Left hindlimb (tissue), 1 donor: ENCODE measurements at regions not wholly inside any gene's neighbourhood (a gene's known extent, or its start where the extent isn't known, plus 50 kb on each side); places are given as distances from the start of the nearest gene placed in this dataset.

ENCODE experiments used
- DNase-seq: peaks from one replicate; pipeline ENCODE4 v3.0.0-alpha.2; 2018

DNA sequence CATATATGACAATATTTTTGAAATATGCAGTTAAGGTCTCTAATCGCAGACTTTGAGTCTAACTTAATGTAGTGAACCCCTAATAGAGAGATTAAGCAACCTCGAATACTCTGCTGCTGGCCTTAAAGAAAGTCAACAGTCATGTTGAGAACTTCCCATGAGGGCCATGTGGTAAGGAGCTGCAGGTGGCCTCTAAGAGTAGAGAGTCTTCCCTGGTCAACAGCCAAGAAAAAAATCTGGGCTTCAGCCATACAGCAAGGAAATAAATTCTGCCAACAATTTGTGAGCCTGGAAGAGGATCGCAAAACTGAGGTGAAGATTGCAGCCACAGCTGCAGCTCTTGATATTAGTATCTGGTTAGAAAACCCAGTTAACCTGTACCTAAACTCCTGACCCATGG lies 935.2 kb upstream of the TYRP1 start:
- no peak for DNase-seq

DNA sequence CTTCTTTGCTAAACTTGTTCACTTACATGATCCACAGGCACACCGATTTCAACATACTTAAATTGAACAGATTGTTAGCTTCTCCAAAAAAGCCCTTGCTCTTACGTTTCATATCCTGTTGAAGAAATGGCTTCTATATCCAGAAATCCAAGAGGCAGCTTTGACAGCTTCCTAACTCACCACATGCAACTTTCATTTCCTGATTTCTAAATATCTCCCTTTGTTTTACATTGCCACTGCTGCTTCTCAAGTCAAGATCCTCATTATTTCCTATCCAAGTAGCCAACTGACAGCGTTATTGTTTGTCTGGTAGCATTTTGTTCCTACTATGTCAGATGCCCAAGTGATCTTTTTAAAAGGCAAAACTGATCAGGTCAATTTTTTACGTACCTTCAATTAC lies 913.2 kb upstream of the TYRP1 start:
- DNase-seq: no peak

DNA sequence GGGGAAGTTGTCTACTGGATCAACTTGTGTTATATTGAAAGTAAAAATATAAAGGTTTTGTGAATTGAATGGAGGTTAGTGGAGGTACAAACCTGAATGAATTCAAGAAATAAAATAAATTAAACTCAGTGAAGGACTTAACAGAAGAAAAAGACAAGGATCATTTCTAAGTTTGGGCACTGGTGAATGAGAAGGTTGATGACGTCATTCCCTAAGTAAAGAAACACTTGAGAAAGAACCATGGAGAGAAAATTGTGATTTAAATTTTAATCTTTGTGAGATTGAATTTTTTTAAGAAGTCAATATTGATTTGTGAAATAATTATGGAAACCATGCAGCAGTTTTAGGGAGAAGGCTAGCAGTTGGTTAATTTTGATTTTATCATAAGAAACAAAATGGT lies 900.3 kb upstream of the TYRP1 start:
- no peak for DNase-seq

DNA sequence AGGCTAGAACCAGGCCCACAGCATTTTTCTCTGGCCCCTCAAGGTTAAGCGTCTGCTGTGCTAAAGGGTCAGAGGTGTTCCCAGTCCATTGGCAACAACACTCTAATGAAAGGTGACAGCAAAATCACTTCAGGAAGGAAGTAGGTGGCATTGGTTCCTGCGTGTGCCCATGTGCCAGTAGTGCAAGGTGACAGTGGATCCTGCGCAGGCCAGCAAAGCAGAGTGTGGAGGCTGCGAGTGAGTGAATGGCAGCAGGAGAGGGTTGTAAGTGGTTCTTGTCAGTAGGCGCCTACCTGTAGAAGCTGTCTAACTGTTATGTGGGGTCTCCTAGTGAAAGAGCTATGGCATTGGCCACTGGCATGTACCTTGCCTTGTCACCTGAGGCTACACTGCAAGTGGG lies 898.2 kb upstream of the TYRP1 start:
- no peak for DNase-seq

DNA sequence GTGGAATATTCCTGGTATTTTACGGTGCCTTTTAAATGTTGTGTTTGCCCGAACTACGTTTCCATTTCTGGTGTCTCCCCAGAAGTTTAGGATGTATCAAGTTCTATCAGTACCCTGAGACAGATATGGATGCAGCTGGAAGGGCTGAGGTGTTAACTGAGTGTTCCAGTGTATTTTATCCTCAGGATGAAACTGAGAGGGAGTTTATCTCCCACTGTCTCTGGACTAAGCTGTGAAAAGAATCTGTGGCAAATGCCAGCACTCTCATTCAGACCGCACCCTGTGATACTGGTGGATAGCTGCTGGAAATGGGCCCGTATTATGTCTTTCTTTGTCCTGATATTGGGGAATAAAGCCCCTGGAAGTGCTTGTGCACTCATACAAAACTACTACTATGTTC lies 887.2 kb upstream of the TYRP1 start:
- DNase-seq: no peak

DNA sequence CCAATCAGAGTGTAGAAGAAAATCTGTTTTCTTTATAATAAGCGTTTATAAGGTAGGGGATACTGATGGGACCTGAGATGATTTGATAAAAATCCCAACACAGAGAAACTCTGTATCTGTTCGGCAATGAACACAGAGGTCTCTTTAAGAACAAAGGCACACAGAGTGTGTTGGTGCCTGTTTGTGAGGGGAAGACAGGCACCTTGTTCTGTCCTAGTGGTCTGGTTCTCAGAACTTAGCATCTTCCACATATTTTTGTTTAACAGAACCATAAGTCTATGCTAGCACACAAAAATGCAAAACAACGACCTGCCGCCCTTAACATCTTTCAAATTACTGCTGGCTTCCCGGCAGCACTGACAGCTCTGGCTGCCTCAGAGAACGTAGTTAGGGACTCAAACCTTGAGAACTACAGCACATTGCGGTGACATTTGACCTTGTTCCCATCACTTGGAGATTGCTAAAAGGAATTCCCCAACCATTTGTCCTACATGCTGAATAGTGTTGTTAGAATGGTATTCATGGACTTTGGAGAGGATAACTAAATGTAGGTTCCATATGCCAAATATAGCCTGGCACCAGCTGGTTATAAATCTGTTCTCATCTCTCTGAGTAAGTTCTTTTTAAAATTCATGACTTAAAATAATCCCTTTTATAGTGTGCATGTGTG lies 871.7 kb upstream of the TYRP1 start:
- no peak for DNase-seq

DNA sequence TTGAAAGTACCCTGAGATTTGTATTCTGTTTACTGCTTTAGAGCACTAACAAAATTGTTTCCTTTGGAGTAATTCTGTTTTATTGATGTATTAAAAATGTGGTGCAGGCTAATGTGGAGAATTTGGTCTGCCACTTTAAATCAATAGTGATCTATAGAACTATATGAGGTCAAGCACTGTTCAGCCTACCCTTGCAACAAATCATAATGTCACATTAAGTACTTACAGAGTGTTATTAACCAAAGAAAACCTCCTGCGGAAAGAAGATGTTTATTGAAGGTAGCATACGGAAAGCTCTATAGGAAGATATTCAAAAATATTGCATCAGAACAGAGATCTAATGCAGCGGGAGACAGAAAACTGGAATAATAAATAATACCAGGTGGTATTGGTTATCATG lies 865.0 kb upstream of the TYRP1 start:
- DNase-seq: no peak

DNA sequence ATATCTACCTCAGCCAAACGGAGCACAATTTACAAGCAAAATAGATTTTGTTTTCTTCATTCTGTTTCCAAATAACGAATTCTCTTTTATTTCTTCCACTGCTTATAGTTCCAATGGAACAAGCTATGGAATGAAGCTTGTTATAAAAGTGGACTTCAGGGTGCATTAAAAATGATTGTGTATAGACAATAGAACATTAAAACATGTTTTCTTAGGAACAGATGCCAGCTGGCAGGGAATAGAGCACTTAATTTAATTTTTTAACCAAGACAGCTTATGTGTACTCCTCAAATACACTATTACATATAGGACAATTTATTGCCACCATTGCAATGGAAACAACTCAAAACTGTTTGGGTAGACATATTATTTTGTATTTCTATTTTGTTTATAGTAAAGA lies 860.1 kb upstream of the TYRP1 start:
- DNase-seq: no peak

DNA sequence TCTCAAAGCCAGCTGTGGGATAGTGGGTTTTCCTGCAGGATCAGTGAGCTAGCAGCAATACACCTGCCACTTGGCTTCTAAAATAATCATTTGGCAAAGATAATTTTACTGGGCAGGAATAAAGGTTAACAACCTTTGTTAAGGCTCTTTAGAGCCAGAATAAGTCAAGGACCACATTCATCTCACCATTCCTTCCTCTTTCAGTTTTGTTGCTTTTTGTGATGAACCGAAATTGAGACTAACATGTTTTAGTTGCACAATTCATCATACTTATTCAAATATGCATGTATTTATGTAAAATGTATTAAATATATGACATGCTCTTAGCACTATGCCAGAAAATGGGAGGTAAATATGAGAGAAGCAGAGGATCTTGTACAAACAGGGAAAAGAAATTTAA lies 824.4 kb upstream of the TYRP1 start:
- DNase-seq: no peak

DNA sequence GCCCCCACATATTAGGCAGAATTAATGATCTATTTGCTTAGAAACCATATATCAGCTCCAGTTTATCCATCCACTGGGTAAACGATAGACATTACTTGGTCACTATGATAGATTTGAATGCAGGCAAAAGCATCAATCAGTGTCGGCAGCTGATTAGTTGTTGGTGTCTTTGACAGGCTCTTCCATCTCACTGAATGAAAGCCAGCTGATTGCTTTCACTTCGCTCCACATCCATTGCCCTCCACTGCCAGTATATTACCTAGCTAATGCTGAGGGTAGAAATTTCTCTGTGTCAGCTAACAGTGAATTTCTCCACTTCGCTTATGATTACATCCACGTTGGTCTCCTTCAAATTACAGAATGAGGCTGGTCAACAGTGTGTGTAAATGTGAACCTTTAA lies 821.3 kb upstream of the TYRP1 start:
- no peak for DNase-seq

DNA sequence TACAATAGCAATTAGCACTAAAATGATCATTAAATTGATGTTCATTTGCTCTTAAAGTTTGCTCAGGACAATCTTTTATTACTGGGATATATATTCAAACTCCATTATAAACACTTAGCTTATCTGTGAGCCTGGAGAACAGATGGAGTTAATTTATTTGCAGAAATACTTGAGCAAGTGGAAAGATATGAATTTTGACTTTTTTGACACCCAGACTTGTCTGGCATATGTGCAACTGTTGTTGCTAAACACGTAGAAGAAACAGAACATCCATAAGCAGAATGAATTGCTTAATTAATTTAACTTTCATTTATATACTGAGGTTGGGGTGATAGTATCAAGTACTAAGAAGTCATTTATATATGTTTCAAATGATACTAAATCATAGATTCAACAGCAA lies 820.7 kb upstream of the TYRP1 start:
- no peak for DNase-seq

DNA sequence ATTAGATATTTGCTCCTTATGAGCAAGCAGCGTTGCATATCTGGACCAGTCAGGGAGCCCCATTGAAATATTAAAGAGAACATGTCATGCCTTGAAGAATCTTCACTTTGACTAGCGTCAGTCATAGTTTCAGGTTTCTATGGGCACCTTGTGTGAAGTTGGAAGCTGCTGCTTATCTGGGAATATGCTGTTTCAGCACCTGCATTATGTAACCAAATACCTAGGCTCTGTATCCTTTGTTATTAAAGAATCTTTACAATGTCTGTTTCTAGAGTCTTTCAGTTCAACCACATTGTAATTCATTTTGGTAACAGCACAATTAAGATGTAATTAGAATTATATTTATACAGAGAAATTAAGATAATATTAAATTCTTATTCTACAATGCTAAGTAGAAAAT lies 818.8 kb upstream of the TYRP1 start:
- no peak for DNase-seq

DNA sequence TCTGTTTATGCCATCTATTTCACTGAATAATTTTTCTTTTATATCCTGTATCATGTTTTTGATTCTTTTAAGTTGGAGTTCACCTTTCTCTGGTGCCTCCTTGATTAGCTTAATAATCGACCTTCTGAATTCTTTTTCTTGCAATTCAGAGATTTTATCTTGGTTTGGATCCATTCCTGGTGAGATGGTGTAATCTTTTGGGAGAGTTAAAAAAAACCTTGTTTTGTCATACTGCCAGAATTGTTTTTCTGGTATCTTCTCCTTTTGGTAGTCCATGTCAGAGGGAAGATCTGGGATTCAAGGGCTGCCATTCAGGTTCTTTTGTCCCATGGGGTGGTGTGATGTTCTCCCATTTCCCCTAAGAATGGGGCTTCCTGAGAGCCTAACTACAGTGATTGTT lies 800.8 kb upstream of the TYRP1 start:
- DNase-seq: no peak

DNA sequence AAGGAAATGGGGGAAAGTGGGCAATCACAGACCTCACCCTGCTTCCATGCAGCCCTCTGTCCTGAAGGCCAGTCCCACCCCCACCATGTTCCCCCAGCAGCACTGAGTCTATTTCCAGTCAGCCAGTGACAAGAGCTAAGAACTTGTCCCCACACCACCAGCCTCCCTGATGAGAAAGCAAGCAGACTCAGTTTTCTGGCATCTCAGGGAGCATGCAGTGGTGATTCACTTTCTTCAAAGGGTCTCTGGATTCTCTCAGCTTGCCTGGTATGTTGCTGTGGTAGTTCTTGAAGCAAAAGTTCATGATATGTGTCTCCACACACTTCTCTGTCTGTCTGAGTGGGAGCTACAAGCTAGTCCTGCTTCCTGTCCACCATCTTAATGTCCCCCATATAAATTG lies 799.9 kb upstream of the TYRP1 start:
- no peak for DNase-seq

DNA sequence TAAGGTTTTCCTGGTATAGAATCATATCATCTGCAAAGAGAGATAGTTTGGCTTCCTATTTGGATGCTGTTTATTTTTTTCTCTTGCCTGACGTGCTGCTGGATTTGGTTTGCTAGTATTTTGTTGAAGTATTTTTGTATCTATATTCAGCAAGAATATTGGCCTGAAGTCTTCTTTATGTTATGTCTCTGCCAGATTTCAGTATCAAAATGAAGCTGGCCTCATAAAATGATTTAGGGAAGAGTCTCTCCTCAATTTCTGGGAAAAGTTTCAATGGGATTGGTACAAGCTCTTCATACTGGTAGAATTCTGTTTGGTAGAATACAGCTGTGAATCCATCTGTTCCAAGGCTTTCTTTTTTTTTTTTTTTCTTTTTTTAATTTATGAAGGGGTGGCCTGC lies 799.0 kb upstream of the TYRP1 start:
- DNase-seq: no peak

DNA sequence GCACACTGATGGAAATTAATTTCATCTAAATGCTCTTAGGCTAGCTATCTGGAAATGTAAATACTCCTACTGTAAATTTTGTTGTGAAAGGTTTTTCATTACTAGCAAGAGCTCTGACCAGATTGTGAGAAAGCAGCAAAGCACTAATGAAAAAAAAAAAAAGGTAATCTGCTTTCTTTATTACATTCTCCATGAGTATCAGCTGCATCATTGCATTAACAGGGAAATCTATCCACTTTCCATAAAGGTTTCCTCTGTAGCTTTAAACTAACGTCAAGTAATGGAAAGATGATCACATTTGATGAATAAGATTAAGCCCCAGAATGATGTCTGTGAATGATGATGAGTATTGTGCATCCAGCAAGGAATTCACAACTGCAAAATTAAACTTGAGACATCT lies 790.6 kb upstream of the TYRP1 start:
- DNase-seq: no peak

DNA sequence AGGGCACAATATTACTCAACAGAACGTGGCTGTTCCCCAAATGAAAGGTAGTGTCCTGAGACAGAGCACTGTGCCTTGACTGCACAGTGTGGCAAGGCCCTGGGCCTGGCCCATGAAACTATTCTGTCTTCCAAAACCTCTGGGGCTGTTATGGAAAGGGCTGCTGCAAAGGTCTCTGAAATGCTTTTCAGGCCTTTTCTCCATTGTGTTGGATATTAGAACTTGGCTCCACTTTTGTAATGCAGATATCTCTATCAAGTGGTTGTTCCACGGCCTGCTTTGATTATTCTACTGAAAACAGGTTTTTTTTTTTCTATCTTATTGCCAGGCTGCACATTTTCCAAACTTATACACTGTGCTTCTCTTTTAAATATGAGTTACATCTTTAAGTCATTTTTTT lies 777.5 kb upstream of the TYRP1 start:
- DNase-seq: no peak

DNA sequence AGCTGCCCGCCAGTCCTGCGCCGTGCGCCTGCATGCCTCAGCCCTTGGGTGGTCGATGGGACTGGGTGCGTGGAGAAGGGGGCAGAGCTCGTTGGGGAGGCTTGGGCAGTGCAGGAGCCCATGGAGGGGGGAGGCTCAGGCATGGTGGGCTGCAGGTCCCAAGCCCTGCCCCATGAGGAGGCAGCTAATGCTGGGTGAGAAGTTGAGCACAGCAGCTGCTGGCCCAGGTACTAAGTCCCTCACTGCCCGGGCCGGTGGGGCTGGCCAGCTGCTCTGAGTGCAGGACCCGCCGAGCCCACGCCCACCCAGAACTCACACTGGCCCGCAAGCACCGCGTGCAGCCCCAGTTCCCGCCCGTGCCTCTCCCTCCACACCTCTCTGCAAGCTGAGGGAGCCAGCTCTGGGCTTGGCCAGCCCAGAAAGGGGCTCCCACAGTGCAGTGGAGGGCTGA lies 764.3 kb upstream of the TYRP1 start:
- no peak for DNase-seq

DNA sequence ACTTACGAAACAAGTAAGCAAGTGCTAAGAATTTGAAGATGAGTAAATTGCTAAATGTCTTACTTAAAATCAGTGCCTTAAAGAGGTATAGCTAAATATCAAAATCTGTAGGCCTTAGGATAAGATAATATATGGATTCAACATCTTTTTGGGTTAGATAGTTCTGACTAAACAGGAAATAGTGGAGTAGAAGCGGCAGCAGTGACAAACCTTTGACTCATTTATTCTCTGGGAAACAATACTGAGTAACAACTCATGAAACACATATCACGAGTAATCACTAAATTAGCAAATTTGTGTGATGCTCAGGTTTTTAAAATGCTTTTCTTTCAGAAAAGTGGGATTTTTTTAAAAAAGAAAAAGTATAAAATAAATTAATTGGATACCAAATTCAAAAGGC lies 762.1 kb upstream of the TYRP1 start:
- DNase-seq: no peak

DNA sequence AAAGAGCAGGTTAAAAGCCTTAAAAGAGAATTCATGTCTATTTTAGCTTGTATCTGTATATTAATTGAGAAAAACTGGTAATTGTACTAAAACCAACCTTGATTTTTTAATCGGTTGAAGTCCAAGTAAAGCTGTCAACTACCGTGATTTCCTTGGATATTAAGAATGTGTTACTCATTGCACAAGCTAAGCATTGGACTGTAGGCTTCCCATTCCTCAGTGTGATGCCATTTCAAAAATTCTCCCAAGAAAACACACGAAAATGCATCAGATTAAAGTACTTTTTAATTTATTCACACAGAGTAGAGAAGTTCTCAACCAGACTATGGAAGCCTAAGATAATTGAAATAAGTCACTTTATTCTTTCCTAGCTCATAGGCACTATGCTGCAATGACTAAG lies 761.4 kb upstream of the TYRP1 start:
- no peak for DNase-seq

DNA sequence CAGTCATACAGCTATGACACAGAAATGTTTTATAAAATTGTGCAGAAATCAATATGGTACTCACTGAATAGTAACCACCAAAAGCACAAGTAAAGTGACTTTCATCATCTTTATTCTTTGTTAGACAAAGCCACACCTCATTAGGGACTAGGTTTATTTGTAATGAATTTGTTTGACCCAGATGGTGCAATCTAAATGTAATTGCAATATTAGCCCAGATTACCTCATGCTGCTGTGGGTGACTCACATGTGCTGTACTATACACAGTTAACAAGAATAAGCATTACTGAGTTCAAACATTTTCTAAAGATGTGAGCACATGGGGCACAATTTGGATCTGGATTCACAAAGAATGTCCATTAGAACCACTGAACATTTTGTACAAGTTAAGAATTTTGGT lies 759.3 kb upstream of the TYRP1 start:
- DNase-seq: no peak

DNA sequence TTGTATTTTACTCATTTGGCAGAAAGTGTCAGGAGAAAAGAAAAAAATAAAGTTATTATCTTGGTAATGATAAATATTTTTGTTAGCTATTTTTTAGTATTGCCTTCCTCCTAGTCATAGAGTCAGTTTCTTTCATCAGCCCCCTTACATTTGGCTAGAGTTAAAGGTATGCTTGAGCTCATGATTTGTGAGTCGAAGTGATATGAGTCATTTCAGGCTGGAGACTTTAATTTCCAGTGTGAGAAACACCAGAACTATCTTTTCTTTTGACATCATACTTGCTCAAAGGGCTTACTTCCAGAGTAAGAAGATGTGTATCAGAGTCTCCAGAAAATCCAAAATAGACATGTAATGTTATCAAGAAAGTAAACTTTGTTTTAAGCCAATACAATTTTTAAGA lies 746.7 kb upstream of the TYRP1 start:
- no peak for DNase-seq

DNA sequence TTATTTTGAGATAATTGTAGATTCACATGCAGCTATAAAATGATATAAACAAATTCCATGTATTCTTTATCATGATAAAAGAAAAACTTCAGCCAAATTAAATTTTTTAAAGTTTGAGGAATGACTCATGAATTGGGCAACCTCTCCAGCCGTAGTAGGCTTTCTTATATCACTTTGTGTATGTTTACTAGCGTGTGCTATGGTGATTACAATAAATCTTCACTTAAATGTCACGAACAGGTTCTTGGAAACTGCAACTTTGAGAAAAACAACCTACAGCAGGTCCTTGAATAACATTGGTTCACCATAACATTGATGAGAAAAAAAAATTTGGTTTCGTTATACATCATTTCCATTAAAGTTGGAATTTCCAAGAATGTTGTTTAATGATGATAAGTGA lies 730.9 kb upstream of the TYRP1 start:
- DNase-seq: no peak

DNA sequence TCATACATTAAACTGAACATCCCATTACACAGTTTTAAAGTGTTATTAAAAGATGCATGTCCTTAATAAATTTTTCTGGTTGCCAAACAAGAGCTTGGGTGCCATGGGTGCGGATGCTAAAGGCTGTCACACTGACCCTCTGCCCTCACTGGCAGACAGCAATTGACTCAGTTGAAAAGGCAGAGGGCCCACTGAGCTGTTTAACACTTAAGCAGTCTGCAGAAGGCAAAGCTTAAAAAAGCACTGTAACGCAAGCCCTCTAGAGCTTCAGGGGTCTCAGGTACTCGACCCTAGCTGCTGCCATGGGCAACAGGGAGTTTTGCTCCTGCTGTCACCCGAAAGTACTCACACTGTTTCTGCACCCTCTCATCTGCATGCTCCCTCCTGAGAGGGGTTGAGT lies 726.4 kb upstream of the TYRP1 start:
- no peak for DNase-seq

DNA sequence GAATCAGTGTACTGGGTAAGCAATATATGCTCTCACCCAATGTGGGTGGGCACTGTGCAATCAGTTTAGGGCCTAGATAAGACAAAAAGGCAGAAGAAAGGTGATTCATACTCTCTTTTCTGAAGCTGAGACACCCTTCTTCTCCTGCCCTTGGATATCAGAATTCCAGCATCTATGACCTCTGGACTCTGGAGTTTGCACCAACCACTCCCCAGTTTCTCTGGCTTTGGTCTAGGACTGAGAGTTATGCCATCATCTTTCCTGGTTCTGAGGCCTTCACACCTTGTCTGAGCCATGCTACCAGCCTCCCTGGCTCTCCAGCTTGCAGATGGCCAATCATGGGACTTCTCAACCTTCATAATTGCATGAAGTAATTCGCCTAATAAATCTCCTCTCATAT lies 724.6 kb upstream of the TYRP1 start:
- no peak for DNase-seq

DNA sequence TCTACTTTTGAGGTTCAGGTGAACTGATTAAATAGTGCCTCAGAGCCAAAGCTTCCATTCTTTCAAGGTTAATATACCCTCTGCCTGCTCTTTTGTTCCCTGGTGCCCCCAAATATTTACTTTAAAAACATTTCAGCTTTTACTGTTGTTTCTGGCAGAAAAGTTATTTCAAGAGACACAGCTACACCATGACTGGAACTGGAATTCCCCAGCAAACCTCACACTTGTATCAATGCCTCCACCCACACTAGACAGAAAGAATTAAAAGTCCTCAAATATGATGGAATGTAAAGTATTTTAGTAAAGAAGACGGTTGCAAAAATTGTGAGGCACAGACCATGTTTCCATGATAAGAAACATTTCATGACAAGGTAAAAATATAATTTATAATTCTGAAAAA lies 720.2 kb upstream of the TYRP1 start:
- DNase-seq: no peak
